ENCODE measurements at regions not wholly inside any gene's neighbourhood (a gene's known extent, or its start where the extent isn't known, plus 50 kb on each side); places are given as distances from the start of the nearest gene placed in this dataset.
"Not testable (repeated sequence)": the region's sequence is repeated elsewhere in the genome, so short reads cannot be mapped to it uniquely, and the experiment has no call there.

GRCh38 chr14:56422221-56422620 is 157.4 kb upstream of the TMEM260 start:
- DNase-seq (ENCODE audit: low spot score): no peak

- DNase-seq (ENCODE audit: low spot score): peak; percentile 77
Measured at GRCh38 chr14:56422703-56423213, 156.8 kb upstream of the TMEM260 start.

- DNase-seq (ENCODE audit: low spot score): no peak
Measured at GRCh38 chr14:56423544-56423943, 156.1 kb upstream of the TMEM260 start.

- no peak for DNase-seq (ENCODE audit: low spot score)
Measured at GRCh38 chr14:56431013-56431412, 148.6 kb upstream of the TMEM260 start.

- no peak for DNase-seq (ENCODE audit: low spot score)
Measured at GRCh38 chr14:56449670-56450213, 129.9 kb upstream of the TMEM260 start.

- no peak for DNase-seq (ENCODE audit: low spot score)
Measured at GRCh38 chr14:56452940-56453339, 126.7 kb upstream of the TMEM260 start.

GRCh38 chr14:56454680-56455079 is 124.9 kb upstream of the TMEM260 start:
- not testable (repeated sequence) for DNase-seq (ENCODE audit: low spot score)

GRCh38 chr14:56460469-56460868 is 119.1 kb upstream of the TMEM260 start:
- no peak for DNase-seq (ENCODE audit: low spot score)

GRCh38 chr14:56461276-56462275 is 118.0 kb upstream of the TMEM260 start:
- no peak for DNase-seq (ENCODE audit: low spot score)

- no peak for DNase-seq (ENCODE audit: low spot score)
Measured at GRCh38 chr14:56463271-56463890, 116.2 kb upstream of the TMEM260 start.

- DNase-seq (ENCODE audit: low spot score): no peak
Measured at GRCh38 chr14:56471056-56471455, 108.5 kb upstream of the TMEM260 start.

GRCh38 chr14:56474419-56475022 is 105.1 kb upstream of the TMEM260 start:
- peak; percentile 46 for DNase-seq (ENCODE audit: low spot score)

- DNase-seq (ENCODE audit: low spot score): peak; percentile 71
Measured at GRCh38 chr14:56482310-56482911, 97.2 kb upstream of the TMEM260 start.

- no peak for DNase-seq (ENCODE audit: low spot score)
Measured at GRCh38 chr14:56487090-56487667, 92.4 kb upstream of the TMEM260 start.

GRCh38 chr14:56487761-56488160 is 91.8 kb upstream of the TMEM260 start:
- DNase-seq (ENCODE audit: low spot score): no peak

GRCh38 chr14:56488306-56488705 is 91.3 kb upstream of the TMEM260 start:
- no peak for DNase-seq (ENCODE audit: low spot score)

GRCh38 chr14:56490379-56490778 is 89.2 kb upstream of the TMEM260 start:
- no peak for DNase-seq (ENCODE audit: low spot score)

GRCh38 chr14:56491299-56492285 is 88.0 kb upstream of the TMEM260 start:
- DNase-seq (ENCODE audit: low spot score): peak; percentile 79

- DNase-seq (ENCODE audit: low spot score): no peak
Measured at GRCh38 chr14:56494167-56494566, 85.4 kb upstream of the TMEM260 start.

- DNase-seq (ENCODE audit: low spot score): no peak
Measured at GRCh38 chr14:56498112-56498511, 81.5 kb upstream of the TMEM260 start.
